Ovary (tissue), 7 donors: ENCODE measurements at regions not wholly inside any gene's neighbourhood (a gene's known extent, or its start where the extent isn't known, plus 50 kb on each side); places are given as distances from the start of the nearest gene placed in this dataset.
"Not testable (repeated sequence)": the region's sequence is repeated elsewhere in the genome, so short reads cannot be mapped to it uniquely, and the experiment has no call there.

Experiments
- DNase-seq, 5 donors: peaks; one replicate each; pipeline ENCODE4 v3.0.0-alpha.2; 2019 to 2020
- H3K27ac ChIP-seq, 2 donors: fragments of 200-600 bp; one replicate each; pipeline versions ENCODE4 v1.5.1 to v1.8.0; 2019 to 2022
- H3K27me3 ChIP-seq: fragments of 200-600 bp; one replicate; pipeline ENCODE4 v1.8.0; 2022
- H3K36me3 ChIP-seq: fragments of 200-600 bp; sonication (generic); one replicate; pipeline ENCODE4 v1.5.1; 2019
- H3K4me1 ChIP-seq: one replicate; pipeline ENCODE4 v1.8.1; 2013; ENCODE audit warnings: mild to moderate bottlenecking, moderate library complexity; ENCODE audit not compliant: insufficient read depth
- H3K4me3 ChIP-seq: fragments of 200-600 bp; sonication (generic); one replicate; pipeline ENCODE4 v1.5.1; 2017
- H3K9me3 ChIP-seq, 2 donors: fragments of 200-600 bp in 1 of 2; sonication (generic) in 1 of 2; one replicate each; pipeline versions ENCODE4 v1.5.1 to v1.8.1; 2013 to 2019; ENCODE audit warnings: mild to moderate bottlenecking in 1 of 2, moderate library complexity in 1 of 2
- EP300 ChIP-seq: sonication (generic); formaldehyde crosslinking; IDR thresholded peaks from one replicate; pipeline ENCODE4 v1.6.1; 2017; ENCODE audit warnings: antibody characterized with exemption
- POLR2A ChIP-seq: fragments of 450-650 bp; IDR thresholded peaks from one replicate; pipeline ENCODE4 v1.6.1; 2017; ENCODE audit warnings: antibody characterized with exemption, mild to moderate bottlenecking, moderate library complexity
- WGBS, 3 donors: extraction: QIAGEN DNeasy Blood & Tissue Kit in 1 of 3; methylation state at CpG; one replicate each; pipeline versions ENCODE4 v1.1.5 to v1.1.7; 2013 to 2017; 5-methylcytosine and 5-hydroxymethylcytosine counted together
- intact Hi-C, 4 donors: fragments of 100-400 bp; cut with DNase I; formaldehyde crosslinking; loops; one replicate each; pipeline versions ENCODE4 v1.11.0 to v1.15.1; 2022 to 2023
- TF ChIP-seq, protein P1 (sequence below), 3 donors: fragments of 450-650 bp in 2 of 3; fragments of 200-600 bp in 1 of 3; IDR thresholded peaks; one replicate each; pipeline versions ENCODE4 v1.5.1 to v1.8.0; 2016 to 2022; ENCODE audit warnings: antibody characterized with exemption in 3 of 3, mild to moderate bottlenecking in 1 of 3
- donor health status: DM: no; HTN: no; CAD: no; lungs with moderate emphysema.
- donor health status: DM: no; HTN: no; CAD: no.
- donor health status: Bipolar disorder and iron deficiency.
- donor health status: DM: no; HTN: no; CAD: no.
- donor health status: DM: yes; HTN: yes; CAD: no.

DNA sequence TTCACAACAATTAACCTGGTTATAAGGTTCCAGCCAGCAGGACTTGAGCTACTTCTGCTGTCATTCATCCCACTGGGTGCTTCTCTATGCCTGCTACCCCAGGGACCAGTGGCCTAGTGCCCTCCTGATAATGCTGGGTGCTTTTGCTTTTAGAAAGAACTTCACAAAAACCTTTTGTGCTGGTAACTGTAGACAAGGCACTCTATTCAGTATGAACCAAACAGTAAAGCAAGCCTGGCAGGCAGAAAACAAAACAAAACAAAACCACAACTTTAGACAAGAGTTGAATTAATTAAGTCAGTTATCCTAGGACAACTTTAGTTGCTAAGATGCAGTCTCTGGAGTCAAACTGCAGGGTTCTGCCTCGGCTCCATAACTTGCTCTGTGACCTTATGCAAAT lies 61.9 kb upstream of the ADGRL2 start:
- no peak overlapping the region for H3K27ac ChIP-seq
- no peaks in the 10 kb centered on the region for H3K4me1 ChIP-seq
- no peak overlapping the region for H3K4me3 ChIP-seq
- DNase-seq, result no peak
- intact Hi-C loops, result no loop called here
- TF ChIP-seq, protein P1, sequence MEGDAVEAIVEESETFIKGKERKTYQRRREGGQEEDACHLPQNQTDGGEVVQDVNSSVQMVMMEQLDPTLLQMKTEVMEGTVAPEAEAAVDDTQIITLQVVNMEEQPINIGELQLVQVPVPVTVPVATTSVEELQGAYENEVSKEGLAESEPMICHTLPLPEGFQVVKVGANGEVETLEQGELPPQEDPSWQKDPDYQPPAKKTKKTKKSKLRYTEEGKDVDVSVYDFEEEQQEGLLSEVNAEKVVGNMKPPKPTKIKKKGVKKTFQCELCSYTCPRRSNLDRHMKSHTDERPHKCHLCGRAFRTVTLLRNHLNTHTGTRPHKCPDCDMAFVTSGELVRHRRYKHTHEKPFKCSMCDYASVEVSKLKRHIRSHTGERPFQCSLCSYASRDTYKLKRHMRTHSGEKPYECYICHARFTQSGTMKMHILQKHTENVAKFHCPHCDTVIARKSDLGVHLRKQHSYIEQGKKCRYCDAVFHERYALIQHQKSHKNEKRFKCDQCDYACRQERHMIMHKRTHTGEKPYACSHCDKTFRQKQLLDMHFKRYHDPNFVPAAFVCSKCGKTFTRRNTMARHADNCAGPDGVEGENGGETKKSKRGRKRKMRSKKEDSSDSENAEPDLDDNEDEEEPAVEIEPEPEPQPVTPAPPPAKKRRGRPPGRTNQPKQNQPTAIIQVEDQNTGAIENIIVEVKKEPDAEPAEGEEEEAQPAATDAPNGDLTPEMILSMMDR (IDR thresholded peaks at IDR 0.05), result no peak
- no peak for TF ChIP-seq POLR2A
- TF ChIP-seq EP300, result no peak
- 81 to 85% (median 81%) methylated on average over 1 of the region's 1 CpG for WGBS, 3 donors
- no peaks in the 10 kb centered on the region for H3K36me3 ChIP-seq
- H3K27me3 ChIP-seq, result no peaks in the 10 kb centered on the region
- no peaks in the 10 kb centered on the region for H3K9me3 ChIP-seq

DNA sequence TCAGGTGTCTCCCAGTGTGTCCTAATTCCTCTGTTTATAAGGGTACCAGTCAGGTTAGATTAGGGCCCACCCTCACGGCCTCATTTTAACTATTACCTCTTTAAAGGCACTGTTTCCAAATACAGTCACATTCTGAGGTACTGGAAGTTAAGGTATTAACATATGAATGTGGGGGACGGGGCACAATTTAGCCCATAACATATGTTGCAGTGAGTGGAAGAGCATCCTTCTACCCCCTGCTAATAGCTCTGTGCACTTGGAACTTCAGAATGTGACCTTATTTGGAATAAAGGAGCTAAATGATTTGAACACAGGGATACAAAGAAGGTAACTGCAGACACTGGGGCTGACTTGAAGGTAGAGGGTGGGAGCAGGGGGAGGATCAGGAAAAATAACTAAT lies 67.3 kb upstream of the ADGRL2 start:
- Histone ChIP-seq H3K9me3 (no peaks in the 10 kb centered on the region), H3K27ac (no peak overlapping the region), H3K36me3 (no peaks in the 10 kb centered on the region), H3K4me1 (no peaks in the 10 kb centered on the region), H3K27me3 (no peaks in the 10 kb centered on the region), H3K4me3 (no peak overlapping the region)
- TF ChIP-seq, protein P1 (IDR thresholded peaks at IDR 0.05), result no peak
- no peak for TF ChIP-seq EP300
- no peak for TF ChIP-seq POLR2A
- WGBS, 3 donors, result 94 to 96% (median 95%) methylated on average over 2 of the region's 2 CpGs
- intact Hi-C loops, result no loop called here
- no peak for DNase-seq

DNA sequence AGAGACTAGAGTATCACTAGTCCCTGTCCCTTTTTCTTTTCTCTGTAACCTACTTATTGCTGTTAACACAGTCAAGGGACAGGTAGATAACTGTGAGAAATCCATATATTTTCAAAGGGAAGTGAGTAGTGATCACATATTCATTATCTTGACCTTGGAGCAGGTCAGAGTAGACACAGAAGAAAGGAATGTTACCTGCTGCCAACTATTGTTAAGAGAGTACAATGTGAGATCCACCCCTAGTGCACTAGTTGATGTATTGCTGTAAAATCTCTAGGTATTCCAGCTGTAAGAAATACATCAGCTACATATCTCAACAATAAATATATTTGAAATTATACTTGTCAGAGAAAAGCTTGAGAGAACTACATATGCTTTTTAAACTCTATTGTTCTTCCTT lies 68.7 kb upstream of the ADGRL2 start:
- Histone ChIP-seq H3K27me3 (no peaks in the 10 kb centered on the region), H3K4me1 (no peaks in the 10 kb centered on the region), H3K4me3 (no peak overlapping the region), H3K36me3 (no peaks in the 10 kb centered on the region), H3K9me3 (no peaks in the 10 kb centered on the region), H3K27ac (no peak overlapping the region)
- intact Hi-C loops, result no loop called here
- DNase-seq, result no peak
- TF ChIP-seq EP300, result no peak
- TF ChIP-seq, protein P1 (IDR thresholded peaks at IDR 0.05), result no peak
- TF ChIP-seq POLR2A, result no peak

DNA sequence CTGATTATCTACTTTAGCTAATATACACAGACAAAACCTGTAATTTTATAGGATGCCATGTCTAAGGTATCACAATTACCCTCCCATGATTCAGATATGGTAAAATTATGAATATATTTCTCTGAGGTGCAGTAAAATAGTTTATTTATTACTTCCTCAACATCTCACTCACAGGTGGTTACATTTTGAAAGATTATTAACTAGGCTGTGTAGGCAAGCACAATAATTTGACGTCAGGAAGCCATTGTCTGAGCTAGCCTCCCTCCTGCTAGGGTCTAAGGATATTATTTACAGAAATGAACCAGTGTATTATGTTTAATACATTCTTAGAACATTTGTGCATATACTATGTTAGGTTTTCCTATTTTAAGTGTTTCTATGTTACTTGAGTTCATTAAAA lies 69.9 kb upstream of the ADGRL2 start:
- Histone ChIP-seq H3K9me3 (no peaks in the 10 kb centered on the region), H3K4me3 (no peak overlapping the region), H3K27me3 (no peaks in the 10 kb centered on the region), H3K36me3 (no peaks in the 10 kb centered on the region), H3K4me1 (no peaks in the 10 kb centered on the region), H3K27ac (no peak overlapping the region)
- intact Hi-C loops, result no loop called here
- no peak for DNase-seq
- TF ChIP-seq, protein P1 (IDR thresholded peaks at IDR 0.05), result no peak
- TF ChIP-seq POLR2A, result no peak
- TF ChIP-seq EP300, result no peak
- WGBS, 3 donors, result 86 to 95% (median 90%) methylated on average over 1 of the region's 1 CpG

DNA sequence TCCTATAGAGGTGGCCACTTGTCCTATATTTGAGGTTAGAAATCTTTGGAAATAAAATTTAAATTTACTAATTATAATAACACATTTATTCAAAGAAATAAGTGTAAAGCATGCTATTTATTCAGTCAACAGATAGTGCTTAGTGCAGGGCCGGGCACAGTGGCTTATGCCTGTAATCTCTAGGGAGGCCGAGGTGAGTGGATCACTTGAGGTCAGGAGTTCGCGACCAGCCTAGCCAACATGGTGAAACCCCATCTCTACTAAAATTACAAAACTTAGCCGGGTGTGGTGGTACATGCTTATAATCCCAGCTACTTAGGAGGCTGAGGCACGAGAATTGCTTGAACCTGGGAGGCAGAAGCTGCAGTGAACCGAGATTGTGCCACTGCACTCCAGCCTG lies 70.4 kb upstream of the ADGRL2 start:
- H3K9me3 ChIP-seq, intact Hi-C loops, DNase-seq, H3K4me3 ChIP-seq, H3K4me1 ChIP-seq, H3K36me3 ChIP-seq, H3K27ac ChIP-seq, H3K27me3 ChIP-seq: not testable (repeated sequence)
- 89 to 99% (median 92%) methylated on average over 7 of the region's 7 CpGs for WGBS, 3 donors
